ENCODE measurements at regions not wholly inside any gene's neighbourhood (a gene's known extent, or its start where the extent isn't known, plus 50 kb on each side); places are given as distances from the start of the nearest gene placed in this dataset.
"Not testable (repeated sequence)": the region's sequence is repeated elsewhere in the genome, so short reads cannot be mapped to it uniquely, and the experiment has no call there.

DNA sequence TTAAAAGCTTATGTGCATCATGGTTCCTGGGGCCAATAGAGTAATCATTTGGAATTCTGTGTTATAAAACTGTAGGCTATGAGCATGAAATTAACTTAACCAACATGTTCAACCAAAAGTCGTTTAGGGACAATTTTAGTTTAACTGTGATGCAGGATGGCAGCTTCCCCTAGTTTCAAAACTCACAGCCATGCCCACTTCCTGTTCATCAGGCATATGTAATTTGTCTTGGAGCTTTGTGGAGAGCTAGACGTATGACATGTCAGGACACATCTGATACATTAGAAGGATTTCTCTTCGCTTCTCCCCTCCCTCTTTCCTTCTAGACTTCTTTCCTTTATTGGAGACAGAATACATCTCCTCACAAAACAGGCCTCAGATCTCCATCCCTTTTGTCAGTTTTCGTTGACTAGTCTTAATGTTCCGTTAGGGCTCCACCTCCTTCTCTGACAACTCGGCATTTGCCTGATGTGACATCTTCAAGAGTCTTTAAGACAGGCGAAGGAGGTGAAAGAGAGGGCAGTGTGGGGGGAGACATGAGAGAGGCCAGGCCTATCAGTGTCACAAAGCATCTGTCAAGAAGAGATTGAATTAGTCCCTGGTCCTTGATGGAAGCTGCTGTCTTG is 176.0 kb downstream of the MSX2 start:
- H3K36me3 ChIP-seq (ENCODE audit: control insufficient read depth in 2 of 2, insufficient read depth in 2 of 2, low read length in 2 of 2) = no peaks in the 10 kb centered on the region
- no peak overlapping the region for H3K27ac ChIP-seq (ENCODE audit: low read length)
- H3K9me3 ChIP-seq (ENCODE audit: control insufficient read depth in 2 of 2, low read length in 2 of 2) = peaks cover 0 to 2% of the 10 kb centered on the region in 2 donors
- H3K4me3 ChIP-seq (ENCODE audit: low read length in 2 of 2) = no peak overlapping the region
- no peak overlapping the region for H3K9ac ChIP-seq (ENCODE audit: low read length in 2 of 2)
- no peaks in the 10 kb centered on the region for H3K4me1 ChIP-seq (ENCODE audit: control insufficient read depth, insufficient read depth, low read length)
- H3K27me3 ChIP-seq (ENCODE audit: control insufficient read depth in 1 of 2, insufficient read depth in 2 of 2, low read length in 2 of 2) = peaks cover 0 to 3% of the 10 kb centered on the region in 2 donors

DNA sequence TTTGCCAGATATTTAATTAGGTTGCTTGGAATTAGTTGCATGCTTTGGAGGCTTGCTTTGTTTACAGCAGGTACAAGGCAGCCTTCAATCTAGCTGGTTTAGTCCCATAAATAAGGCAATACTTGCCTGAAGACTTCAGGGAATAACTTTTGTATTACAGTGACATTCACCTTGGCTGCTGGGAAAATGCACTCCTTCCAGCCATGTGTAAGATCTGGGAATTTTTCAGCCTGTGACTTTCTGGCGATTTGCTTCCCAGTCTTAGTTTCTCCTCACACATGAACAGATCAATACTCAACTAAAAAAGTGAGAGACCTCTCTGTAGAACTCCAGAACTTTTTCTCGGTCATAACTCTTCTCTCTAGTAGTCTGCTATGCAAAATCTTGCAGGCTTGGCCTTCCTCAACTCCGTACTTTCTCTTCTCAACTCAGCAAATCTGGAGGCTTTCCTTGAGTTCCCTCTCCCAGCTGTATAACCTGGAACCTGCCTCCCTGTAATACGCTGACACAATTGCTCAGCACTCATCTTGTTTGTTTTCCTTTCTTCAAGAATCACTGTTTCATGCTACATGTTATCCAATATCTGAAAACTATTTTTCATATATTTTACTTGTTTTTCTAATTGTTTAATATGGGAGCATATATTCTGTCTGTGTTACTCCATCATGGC is 173.0 kb downstream of the MSX2 start:
- H3K27me3 ChIP-seq (ENCODE audit: control insufficient read depth in 1 of 2, insufficient read depth in 2 of 2, low read length in 2 of 2) = peaks cover 0 to 3% of the 10 kb centered on the region in 2 donors
- no peaks in the 10 kb centered on the region for H3K9me3 ChIP-seq (ENCODE audit: control insufficient read depth in 2 of 2, low read length in 2 of 2)
- no peak overlapping the region for H3K9ac ChIP-seq (ENCODE audit: low read length in 2 of 2)
- no peaks in the 10 kb centered on the region for H3K36me3 ChIP-seq (ENCODE audit: control insufficient read depth in 2 of 2, insufficient read depth in 2 of 2, low read length in 2 of 2)
- no peak overlapping the region for H3K4me3 ChIP-seq (ENCODE audit: low read length in 2 of 2)
- H3K27ac ChIP-seq (ENCODE audit: low read length) = no peak overlapping the region
- no peaks in the 10 kb centered on the region for H3K4me1 ChIP-seq (ENCODE audit: control insufficient read depth, insufficient read depth, low read length)

- H3K4me3 ChIP-seq (ENCODE audit: low read length in 2 of 2) = no peak overlapping the region
- H3K27ac ChIP-seq (ENCODE audit: low read length) = no peak overlapping the region
- H3K36me3 ChIP-seq (ENCODE audit: control insufficient read depth in 2 of 2, insufficient read depth in 2 of 2, low read length in 2 of 2) = no peaks in the 10 kb centered on the region
- H3K4me1 ChIP-seq (ENCODE audit: control insufficient read depth, insufficient read depth, low read length) = no peaks in the 10 kb centered on the region
- no peaks in the 10 kb centered on the region for H3K27me3 ChIP-seq (ENCODE audit: control insufficient read depth in 1 of 2, insufficient read depth in 2 of 2, low read length in 2 of 2)
- no peak overlapping the region for H3K9ac ChIP-seq (ENCODE audit: low read length in 2 of 2)
- no peaks in the 10 kb centered on the region for H3K9me3 ChIP-seq (ENCODE audit: control insufficient read depth in 2 of 2, low read length in 2 of 2)
These were observed 171.0 kb downstream of the MSX2 start for GRCh38 chr5:174895360-174895759.

DNA sequence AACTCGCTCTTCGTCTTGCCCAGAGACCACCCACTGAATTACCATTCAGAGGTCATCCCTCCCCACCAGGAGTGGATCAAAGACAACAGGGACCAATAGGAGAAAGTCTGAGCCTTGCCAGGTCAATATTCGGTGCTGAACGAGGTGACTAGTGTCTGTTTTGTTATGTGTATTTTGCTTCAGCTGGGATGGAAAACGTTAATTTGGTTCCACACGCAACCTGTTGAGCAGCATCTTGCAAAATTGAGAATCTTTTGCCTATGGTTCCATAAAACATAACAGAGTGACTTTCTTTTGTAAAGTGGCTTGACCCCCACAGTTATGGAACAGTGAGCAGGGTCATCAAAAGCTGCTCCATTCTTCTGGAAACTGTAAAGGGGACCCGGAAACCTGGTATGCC is 168.4 kb downstream of the MSX2 start:
- Histone ChIP-seq H3K9me3 (ENCODE audit: control insufficient read depth in 2 of 2, low read length in 2 of 2) (no peaks in the 10 kb centered on the region), H3K27ac (ENCODE audit: low read length) (no peak overlapping the region), H3K4me1 (ENCODE audit: control insufficient read depth, insufficient read depth, low read length) (no peaks in the 10 kb centered on the region), H3K36me3 (ENCODE audit: control insufficient read depth in 2 of 2, insufficient read depth in 2 of 2, low read length in 2 of 2) (no peaks in the 10 kb centered on the region), H3K9ac (ENCODE audit: low read length in 2 of 2) (no peak overlapping the region), H3K4me3 (ENCODE audit: low read length in 2 of 2) (no peak overlapping the region), H3K27me3 (ENCODE audit: control insufficient read depth in 1 of 2, insufficient read depth in 2 of 2, low read length in 2 of 2) (no peaks in the 10 kb centered on the region)

- H3K9me3 ChIP-seq (ENCODE audit: control insufficient read depth in 2 of 2, low read length in 2 of 2); H3K36me3 ChIP-seq (ENCODE audit: control insufficient read depth in 2 of 2, insufficient read depth in 2 of 2, low read length in 2 of 2); H3K27me3 ChIP-seq (ENCODE audit: control insufficient read depth in 1 of 2, insufficient read depth in 2 of 2, low read length in 2 of 2); H3K4me3 ChIP-seq (ENCODE audit: low read length in 2 of 2); H3K4me1 ChIP-seq (ENCODE audit: control insufficient read depth, insufficient read depth, low read length); H3K9ac ChIP-seq (ENCODE audit: low read length in 2 of 2); H3K27ac ChIP-seq (ENCODE audit: low read length): not testable (repeated sequence)
These were observed 156.2 kb downstream of the MSX2 start for GRCh38 chr5:174880412-174881200.

GRCh38 chr5:174877987-174878386 is 153.6 kb downstream of the MSX2 start:
- Histone ChIP-seq H3K4me3 (ENCODE audit: low read length in 2 of 2) (no peak overlapping the region), H3K27me3 (ENCODE audit: control insufficient read depth in 1 of 2, insufficient read depth in 2 of 2, low read length in 2 of 2) (peaks cover 0 to 2% of the 10 kb centered on the region in 2 donors), H3K9me3 (ENCODE audit: control insufficient read depth in 2 of 2, low read length in 2 of 2) (peaks cover 0 to 3% of the 10 kb centered on the region in 2 donors), H3K4me1 (ENCODE audit: control insufficient read depth, insufficient read depth, low read length) (no peaks in the 10 kb centered on the region), H3K27ac (ENCODE audit: low read length) (no peak overlapping the region), H3K9ac (ENCODE audit: low read length in 2 of 2) (no peak overlapping the region), H3K36me3 (ENCODE audit: control insufficient read depth in 2 of 2, insufficient read depth in 2 of 2, low read length in 2 of 2) (no peaks in the 10 kb centered on the region)

GRCh38 chr5:174872271-174872670 is 147.9 kb downstream of the MSX2 start:
- Histone ChIP-seq H3K27me3 (ENCODE audit: control insufficient read depth in 1 of 2, insufficient read depth in 2 of 2, low read length in 2 of 2) (peaks cover 0 to 2% of the 10 kb centered on the region in 2 donors), H3K9me3 (ENCODE audit: control insufficient read depth in 2 of 2, low read length in 2 of 2) (no peaks in the 10 kb centered on the region), H3K36me3 (ENCODE audit: control insufficient read depth in 2 of 2, insufficient read depth in 2 of 2, low read length in 2 of 2) (no peaks in the 10 kb centered on the region), H3K4me3 (ENCODE audit: low read length in 2 of 2) (no peak overlapping the region), H3K27ac (ENCODE audit: low read length) (no peak overlapping the region), H3K4me1 (ENCODE audit: control insufficient read depth, insufficient read depth, low read length) (no peaks in the 10 kb centered on the region), H3K9ac (ENCODE audit: low read length in 2 of 2) (no peak overlapping the region)

- Histone ChIP-seq H3K4me3 (ENCODE audit: low read length in 2 of 2) (no peak overlapping the region), H3K27me3 (ENCODE audit: control insufficient read depth in 1 of 2, insufficient read depth in 2 of 2, low read length in 2 of 2) (peaks cover 0 to 2% of the 10 kb centered on the region in 2 donors), H3K9me3 (ENCODE audit: control insufficient read depth in 2 of 2, low read length in 2 of 2) (no peaks in the 10 kb centered on the region), H3K36me3 (ENCODE audit: control insufficient read depth in 2 of 2, insufficient read depth in 2 of 2, low read length in 2 of 2) (no peaks in the 10 kb centered on the region), H3K9ac (ENCODE audit: low read length in 2 of 2) (no peak overlapping the region), H3K4me1 (ENCODE audit: control insufficient read depth, insufficient read depth, low read length) (no peaks in the 10 kb centered on the region), H3K27ac (ENCODE audit: low read length) (no peak overlapping the region)
These were observed 127.8 kb downstream of the MSX2 start for GRCh38 chr5:174852143-174852542.

GRCh38 chr5:174850565-174851169 is 126.3 kb downstream of the MSX2 start:
- no peaks in the 10 kb centered on the region for H3K36me3 ChIP-seq (ENCODE audit: control insufficient read depth in 2 of 2, insufficient read depth in 2 of 2, low read length in 2 of 2)
- no peaks in the 10 kb centered on the region for H3K9me3 ChIP-seq (ENCODE audit: control insufficient read depth in 2 of 2, low read length in 2 of 2)
- no peak overlapping the region for H3K27ac ChIP-seq (ENCODE audit: low read length)
- no peak overlapping the region for H3K9ac ChIP-seq (ENCODE audit: low read length in 2 of 2)
- no peak overlapping the region for H3K4me3 ChIP-seq (ENCODE audit: low read length in 2 of 2)
- H3K4me1 ChIP-seq (ENCODE audit: control insufficient read depth, insufficient read depth, low read length) = peaks cover 4% of the 10 kb centered on the region
- H3K27me3 ChIP-seq (ENCODE audit: control insufficient read depth in 1 of 2, insufficient read depth in 2 of 2, low read length in 2 of 2) = peaks cover 0 to 2% of the 10 kb centered on the region in 2 donors

DNA sequence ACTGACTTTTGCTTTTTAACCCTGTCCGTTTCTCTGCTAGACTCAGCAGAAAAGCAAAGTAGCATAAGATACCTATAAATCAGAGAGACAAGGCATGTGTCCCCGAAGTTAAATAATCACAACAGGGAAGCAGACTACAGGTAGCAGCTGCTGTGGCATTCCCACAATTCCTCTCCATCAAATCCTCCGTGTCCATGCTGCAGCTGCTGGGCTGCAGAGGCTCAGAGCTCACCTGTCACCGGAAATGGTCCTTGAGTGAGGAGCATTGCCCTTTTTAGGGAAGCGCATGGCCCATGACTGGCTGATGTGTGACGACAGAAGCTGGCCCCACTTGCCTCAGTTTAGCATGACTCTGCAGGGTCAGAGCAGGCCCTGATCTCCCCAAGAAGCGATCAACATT is 125.0 kb downstream of the MSX2 start:
- Histone ChIP-seq H3K36me3 (ENCODE audit: control insufficient read depth in 2 of 2, insufficient read depth in 2 of 2, low read length in 2 of 2) (no peaks in the 10 kb centered on the region), H3K27me3 (ENCODE audit: control insufficient read depth in 1 of 2, insufficient read depth in 2 of 2, low read length in 2 of 2) (peaks cover 0 to 2% of the 10 kb centered on the region in 2 donors), H3K9ac (ENCODE audit: low read length in 2 of 2) (no peak overlapping the region), H3K9me3 (ENCODE audit: control insufficient read depth in 2 of 2, low read length in 2 of 2) (no peaks in the 10 kb centered on the region), H3K27ac (ENCODE audit: low read length) (no peak overlapping the region), H3K4me1 (ENCODE audit: control insufficient read depth, insufficient read depth, low read length) (peaks cover 16% of the 10 kb centered on the region), H3K4me3 (ENCODE audit: low read length in 2 of 2) (no peak overlapping the region)

All from stomach smooth muscle (tissue), 2 donors.